ENCODE measurements at regions not wholly inside any gene's neighbourhood (a gene's known extent, or its start where the extent isn't known, plus 50 kb on each side); places are given as distances from the start of the nearest gene placed in this dataset.

GRCh38 chr10:8544057-8544380 lies 489.5 kb downstream of the GATA3 start:
- DNase-seq (ENCODE audit: low spot score), result no peak

- DNase-seq (ENCODE audit: low spot score), result no peak
Measured at GRCh38 chr10:8544500-8544899, 490.0 kb downstream of the GATA3 start.

- DNase-seq (ENCODE audit: low spot score), result no peak
Measured at GRCh38 chr10:8554574-8554973, 500.1 kb downstream of the GATA3 start.

GRCh38 chr10:8556321-8556720 lies 501.8 kb downstream of the GATA3 start:
- DNase-seq (ENCODE audit: low spot score), result no peak

DNA sequence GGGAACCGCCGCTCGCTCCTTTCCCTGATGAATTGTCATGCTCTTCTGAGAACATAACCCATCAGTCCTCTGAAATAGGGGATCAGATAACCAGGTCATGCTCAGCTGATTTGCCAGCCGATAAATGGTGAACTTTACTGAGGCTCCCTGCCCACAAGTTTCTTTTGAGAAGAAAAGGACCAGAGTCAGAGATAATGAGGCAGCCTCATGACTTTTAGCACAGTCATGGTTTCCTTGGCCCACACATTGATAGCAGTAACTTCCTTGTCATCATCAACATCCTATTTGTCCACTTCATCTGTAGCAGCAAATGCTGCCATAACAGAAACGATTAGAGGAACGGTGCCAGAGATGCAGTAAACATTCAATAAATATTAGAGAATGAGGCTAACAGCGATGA lies 509.0 kb downstream of the GATA3 start:
- DNase-seq (ENCODE audit: low spot score), result no peak

DNA sequence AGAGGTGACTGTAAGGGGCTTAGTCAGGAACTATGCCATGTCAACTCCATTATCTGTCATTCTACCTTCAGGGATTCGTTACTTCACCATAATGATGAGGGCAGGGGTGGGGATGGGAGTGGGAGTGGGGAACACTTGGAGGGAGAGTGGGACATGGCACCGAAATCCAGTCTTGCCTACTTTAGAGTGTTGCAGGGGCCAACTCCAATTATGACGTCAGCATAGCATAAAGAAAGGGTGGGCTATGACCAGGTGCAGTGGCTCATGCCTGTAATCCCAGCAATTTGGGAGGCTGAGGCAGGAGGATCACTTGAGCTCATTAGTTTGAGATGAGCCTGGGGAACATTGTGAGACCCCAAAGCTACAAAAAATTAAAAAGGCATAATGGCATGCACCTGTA lies 512.2 kb downstream of the GATA3 start:
- no peak for DNase-seq (ENCODE audit: low spot score)

DNA sequence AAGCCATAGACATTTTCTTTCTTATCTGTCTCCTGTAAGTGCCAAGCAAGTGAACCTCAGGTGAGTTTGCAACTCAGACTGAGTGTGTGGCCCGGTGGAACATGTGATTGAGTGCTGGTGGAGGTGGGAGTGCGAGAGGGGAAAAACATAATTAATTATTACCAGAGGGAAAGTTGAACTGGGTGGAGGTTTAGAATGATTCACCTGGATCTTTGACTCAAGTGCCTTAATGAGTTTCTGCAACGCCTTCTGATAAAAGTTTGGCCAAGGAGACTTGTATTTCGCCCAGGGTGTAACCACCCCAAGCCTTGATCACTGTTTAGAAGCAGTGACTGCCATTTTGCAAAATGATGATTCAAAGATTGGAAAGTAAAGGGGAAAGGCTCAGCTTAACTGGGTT lies 513.9 kb downstream of the GATA3 start:
- no peak for DNase-seq (ENCODE audit: low spot score)

GRCh38 chr10:8575620-8576019 lies 521.1 kb downstream of the GATA3 start:
- DNase-seq (ENCODE audit: low spot score), result no peak

GRCh38 chr10:8576281-8576680 lies 521.8 kb downstream of the GATA3 start:
- no peak for DNase-seq (ENCODE audit: low spot score)

DNA sequence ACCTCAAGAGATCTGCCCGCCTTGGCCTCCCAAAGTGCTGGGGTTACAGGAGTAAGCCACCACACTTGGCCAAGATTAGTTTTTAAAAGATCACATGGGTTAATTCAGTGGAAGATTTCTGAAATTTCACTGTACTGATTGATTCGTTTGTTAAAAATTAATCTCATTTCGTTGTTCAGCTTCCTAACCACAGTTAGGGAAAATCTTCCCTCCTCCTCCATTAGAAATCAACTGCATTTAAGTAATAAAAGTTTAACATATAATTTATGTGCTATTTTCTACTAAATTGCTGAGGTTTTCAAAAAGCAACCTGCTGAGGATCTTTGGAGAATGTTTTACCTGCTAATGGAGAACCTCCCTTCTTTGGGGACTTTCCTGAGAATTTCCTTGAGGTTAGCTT lies 522.4 kb downstream of the GATA3 start:
- DNase-seq (ENCODE audit: low spot score), result no peak

GRCh38 chr10:8577686-8578085 lies 523.2 kb downstream of the GATA3 start:
- no peak for DNase-seq (ENCODE audit: low spot score)

- DNase-seq (ENCODE audit: low spot score), result no peak
Measured at GRCh38 chr10:8581521-8582225, 527.2 kb downstream of the GATA3 start.

DNA sequence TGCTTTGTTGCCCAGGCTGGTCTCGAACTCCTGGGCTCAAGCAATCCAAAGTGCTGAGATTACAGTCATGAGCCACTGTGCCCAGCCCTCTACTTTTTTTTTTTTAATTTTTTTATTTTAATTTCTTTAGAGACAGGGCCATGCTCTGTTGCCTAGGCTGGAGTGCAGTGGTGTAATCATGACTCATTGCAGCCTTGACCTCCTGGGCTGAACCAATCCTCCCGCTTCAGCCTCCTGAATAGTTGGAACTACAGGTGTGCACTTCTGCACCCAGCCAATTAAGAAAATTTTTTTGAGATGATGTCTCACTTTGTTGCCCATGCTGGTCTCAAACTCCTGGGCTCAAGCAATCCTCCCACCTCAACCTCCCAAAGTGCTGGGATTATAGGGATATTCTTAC lies 528.6 kb downstream of the GATA3 start:
- DNase-seq (ENCODE audit: low spot score), result no peak

GRCh38 chr10:8584666-8585065 lies 530.2 kb downstream of the GATA3 start:
- no peak for DNase-seq (ENCODE audit: low spot score)

- no peak for DNase-seq (ENCODE audit: low spot score)
Measured at GRCh38 chr10:8586504-8586903, 532.0 kb downstream of the GATA3 start.

DNA sequence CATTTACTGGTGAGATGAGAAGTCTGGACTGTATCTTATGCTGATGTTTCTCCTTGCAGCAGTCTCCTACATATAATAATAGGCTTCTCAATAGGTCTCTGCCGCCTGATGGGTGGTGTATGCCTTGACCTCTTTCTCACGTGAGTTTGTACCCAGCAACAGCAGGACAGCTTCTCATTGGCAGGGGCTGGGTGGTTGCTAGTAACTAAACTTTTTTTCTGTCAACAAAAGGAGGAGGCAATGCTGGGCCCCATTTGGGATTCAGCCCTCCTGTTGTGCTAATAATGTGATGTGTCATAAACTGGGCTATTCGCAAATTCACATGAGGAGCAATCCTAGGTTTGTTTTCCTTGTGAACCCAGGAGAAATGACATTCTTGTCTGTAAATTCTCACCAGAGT lies 533.6 kb downstream of the GATA3 start:
- DNase-seq (ENCODE audit: low spot score), result no peak

DNA sequence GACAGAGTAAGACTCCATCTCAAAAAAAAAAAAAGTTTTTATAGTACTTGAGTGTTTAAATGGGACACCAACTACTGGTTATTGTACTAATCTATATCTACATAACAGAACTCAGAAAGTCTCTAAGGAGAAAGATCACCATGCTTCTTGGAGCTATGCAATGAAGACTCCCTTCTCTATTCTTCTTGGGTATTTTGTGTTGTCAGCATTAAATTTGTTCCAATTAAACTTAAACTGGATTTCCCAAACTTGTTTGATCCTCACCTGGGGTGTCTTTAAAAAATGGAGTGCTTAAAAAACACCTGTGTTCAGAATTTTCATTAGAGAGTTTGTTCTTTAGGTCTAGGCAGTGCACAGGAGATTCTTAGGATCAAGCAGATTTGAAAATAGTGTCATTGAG lies 536.0 kb downstream of the GATA3 start:
- DNase-seq (ENCODE audit: low spot score), result no peak

- no peak for DNase-seq (ENCODE audit: low spot score)
Measured at GRCh38 chr10:8591640-8592039, 537.2 kb downstream of the GATA3 start.

DNA sequence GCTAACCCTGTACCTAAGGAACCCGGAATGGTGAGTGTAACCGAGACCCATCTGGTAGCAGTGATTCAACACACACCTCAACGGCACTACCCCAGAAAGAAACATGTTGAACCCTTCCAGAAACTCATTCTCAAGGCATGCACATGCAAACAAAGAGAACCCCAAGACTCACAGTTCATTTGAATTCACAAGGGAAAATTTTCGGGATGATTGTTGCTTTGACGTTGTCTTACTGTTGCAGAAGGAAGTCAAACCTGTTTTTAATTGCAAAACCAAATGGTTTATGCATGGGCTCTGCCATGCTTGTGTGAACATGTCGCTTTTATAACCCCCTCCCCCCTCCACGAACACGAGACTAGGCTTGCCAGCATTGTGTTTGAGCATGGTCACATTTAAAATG lies 539.7 kb downstream of the GATA3 start:
- no peak for DNase-seq (ENCODE audit: low spot score)

- no peak for DNase-seq (ENCODE audit: low spot score)
Measured at GRCh38 chr10:8594711-8595110, 540.2 kb downstream of the GATA3 start.

GRCh38 chr10:8595140-8595539 lies 540.7 kb downstream of the GATA3 start:
- no peak for DNase-seq (ENCODE audit: low spot score)

DNA sequence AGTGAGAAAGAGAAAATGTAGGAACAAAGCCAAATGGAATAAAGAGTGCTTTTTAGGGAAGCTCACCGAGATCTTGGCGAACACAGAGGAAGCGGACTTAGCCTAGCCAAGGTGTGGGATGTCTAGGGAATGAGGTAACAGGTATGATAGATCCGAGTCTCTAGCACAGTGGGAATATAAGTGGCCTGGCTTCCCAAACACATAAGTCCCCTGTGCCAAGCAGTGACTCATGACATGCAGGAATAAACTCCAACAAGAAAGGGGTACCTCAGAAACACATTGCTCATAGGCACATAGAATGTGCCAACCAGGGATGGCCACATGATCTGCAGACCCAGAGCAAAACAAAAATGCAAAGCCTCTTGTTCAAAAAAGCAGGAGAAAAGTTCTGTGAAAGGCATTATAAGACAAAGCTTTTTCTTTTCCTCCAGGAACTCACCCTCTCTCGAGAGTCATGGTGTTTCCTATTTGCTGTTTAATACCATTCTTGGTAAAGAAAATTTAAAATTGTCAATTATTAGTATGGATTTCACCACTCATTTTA lies 542.5 kb downstream of the GATA3 start:
- DNase-seq (ENCODE audit: low spot score), result no peak

- DNase-seq (ENCODE audit: low spot score), result no peak
Measured at GRCh38 chr10:8600192-8600591, 545.7 kb downstream of the GATA3 start.

- DNase-seq (ENCODE audit: low spot score), result no peak
Measured at GRCh38 chr10:8602821-8603220, 548.3 kb downstream of the GATA3 start.
